Body of pancreas (tissue), 4 donors: ENCODE measurements at regions not wholly inside any gene's neighbourhood (a gene's known extent, or its start where the extent isn't known, plus 50 kb on each side); places are given as distances from the start of the nearest gene placed in this dataset.

ENCODE experiments used
- ATAC-seq: fragments of 150-250 bp; one replicate; pipeline ENCODE4 v1.9.1; 2016
- DNase-seq, 4 donors: peaks; one replicate each; pipeline ENCODE4 v3.0.0-alpha.2; 2019
- H3K27ac ChIP-seq, 4 donors: fragments of 200-600 bp; sonication (generic); 1 replicate in 3 of 4; 2 replicates in 1 of 4; pipeline versions ENCODE4 v1.5.1 to v1.6.1; 2016 to 2019; ENCODE audit warnings: mild to moderate bottlenecking in 1 of 4, mixed read lengths in 1 of 4, moderate library complexity in 1 of 4
- H3K27me3 ChIP-seq, 2 donors: fragments of 200-600 bp; sonication (generic); one replicate each; pipeline ENCODE4 v1.6.0; 2016; ENCODE audit warnings: mild to moderate bottlenecking in 1 of 2
- H3K36me3 ChIP-seq, 2 donors: fragments of 200-600 bp; sonication (generic); replicated peaks in 1 of 2; 2 replicates each; pipeline ENCODE4 v1.5.1; 2016; ENCODE audit warnings: low read depth in 2 of 2; ENCODE audit not compliant: insufficient read depth in 1 of 2
- H3K4me1 ChIP-seq: fragments of 200-600 bp; sonication (generic); one replicate; pipeline ENCODE4 v1.6.0; 2016
- H3K4me3 ChIP-seq, 2 donors: fragments of 200-600 bp; sonication (generic); 1 replicate in 1 of 2; 2 replicates in 1 of 2; pipeline ENCODE4 v1.5.1; 2016 to 2019
- H3K9me3 ChIP-seq, 3 donors: fragments of 200-600 bp; sonication (generic); 1 replicate in 2 of 3; 2 replicates in 1 of 3; pipeline ENCODE4 v1.5.1; 2016
- POLR2A ChIP-seq, 3 donors: fragments of 450-650 bp; IDR thresholded peaks; one replicate each; pipeline ENCODE4 v1.6.1; 2016; ENCODE audit warnings: antibody characterized with exemption in 3 of 3, mild to moderate bottlenecking in 2 of 3
- WGBS, 2 donors: methylation state at CpG; one replicate each; pipeline ENCODE4 v1.1.5; 2017; 5-methylcytosine and 5-hydroxymethylcytosine counted together
- intact Hi-C: fragments of 100-400 bp; cut with DNase I; formaldehyde crosslinking; loops from one replicate; pipeline ENCODE4 v1.15.1; 2023
- TF ChIP-seq, protein P1 (sequence below), 7 experiments: fragments of 450-650 bp in 4 of 7; fragments of 200-600 bp in 3 of 7; sonication (generic) in 3 of 7; IDR thresholded peaks; one replicate each; pipeline ENCODE4 v1.5.1; 2016 to 2019; ENCODE audit warnings: antibody characterized with exemption in 7 of 7

DNA sequence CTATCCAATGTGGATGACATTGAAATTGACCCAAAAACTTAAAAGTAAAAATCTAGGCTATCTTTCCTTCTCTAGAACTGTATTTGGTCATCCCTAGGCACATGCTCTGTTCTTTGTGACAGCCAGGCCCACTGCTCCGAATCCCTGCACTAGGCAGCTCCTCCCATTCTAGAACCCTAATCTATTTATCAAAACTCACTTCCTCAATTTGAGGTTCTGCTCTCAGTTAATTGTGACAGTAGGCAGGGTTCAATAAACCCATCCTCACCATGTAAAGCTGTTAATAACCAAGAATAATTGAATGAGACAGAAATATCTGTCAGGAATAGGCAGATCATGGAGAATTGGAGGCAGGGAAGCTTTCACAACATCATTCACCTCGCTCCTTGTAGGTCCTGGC lies 51.9 kb upstream of the IRF2 start:
- TF ChIP-seq, protein P1, sequence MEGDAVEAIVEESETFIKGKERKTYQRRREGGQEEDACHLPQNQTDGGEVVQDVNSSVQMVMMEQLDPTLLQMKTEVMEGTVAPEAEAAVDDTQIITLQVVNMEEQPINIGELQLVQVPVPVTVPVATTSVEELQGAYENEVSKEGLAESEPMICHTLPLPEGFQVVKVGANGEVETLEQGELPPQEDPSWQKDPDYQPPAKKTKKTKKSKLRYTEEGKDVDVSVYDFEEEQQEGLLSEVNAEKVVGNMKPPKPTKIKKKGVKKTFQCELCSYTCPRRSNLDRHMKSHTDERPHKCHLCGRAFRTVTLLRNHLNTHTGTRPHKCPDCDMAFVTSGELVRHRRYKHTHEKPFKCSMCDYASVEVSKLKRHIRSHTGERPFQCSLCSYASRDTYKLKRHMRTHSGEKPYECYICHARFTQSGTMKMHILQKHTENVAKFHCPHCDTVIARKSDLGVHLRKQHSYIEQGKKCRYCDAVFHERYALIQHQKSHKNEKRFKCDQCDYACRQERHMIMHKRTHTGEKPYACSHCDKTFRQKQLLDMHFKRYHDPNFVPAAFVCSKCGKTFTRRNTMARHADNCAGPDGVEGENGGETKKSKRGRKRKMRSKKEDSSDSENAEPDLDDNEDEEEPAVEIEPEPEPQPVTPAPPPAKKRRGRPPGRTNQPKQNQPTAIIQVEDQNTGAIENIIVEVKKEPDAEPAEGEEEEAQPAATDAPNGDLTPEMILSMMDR (IDR thresholded peaks at IDR 0.05) = no peak
- TF ChIP-seq POLR2A (IDR thresholded peaks at IDR 0.05) = no peak
- Histone ChIP-seq H3K36me3 (no peaks in the 10 kb centered on the region), H3K27ac (no peak overlapping the region), H3K4me1 (peaks cover 7% of the 10 kb centered on the region), H3K27me3 (no peaks in the 10 kb centered on the region), H3K4me3 (no peak overlapping the region), H3K9me3 (peaks cover 0 to 4% (median 0%) of the 10 kb centered on the region in 3 donors)
- DNase-seq (no peak), ATAC-seq (no peak)
- 83 to 91% methylated on average over 2 of the region's 2 CpGs for WGBS, 2 donors
- intact Hi-C loops = no loop called here
